DND-41 (cell line): ENCODE measurements at regions not wholly inside any gene's neighbourhood (a gene's known extent, or its start where the extent isn't known, plus 50 kb on each side); places are given as distances from the start of the nearest gene placed in this dataset.

Experiments used
- CTCF ChIP-seq: IDR thresholded peaks from 2 replicates; pipeline ENCODE4 v1.5.1; 2012; ENCODE audit warnings: borderline replicate concordance, low read length, moderate library complexity, mild to moderate bottlenecking; ENCODE audit not compliant: poor library complexity, severe bottlenecking; ENCODE audit errors: extremely low read depth
- EZH2 ChIP-seq: IDR thresholded peaks from 3 replicates; pipeline ENCODE4 v1.6.1; 2012; ENCODE audit warnings: borderline replicate concordance, low read depth, mild to moderate bottlenecking, moderate library complexity, low read length, inconsistent platforms; ENCODE audit not compliant: severe bottlenecking

GRCh38 chr6:141395443-141396008 lies 737.2 kb upstream of the GJE1 start:
- TF ChIP-seq EZH2 (no peak), CTCF (no peak)
